Suppressor macrophage treated with lipopolysaccharide for 4 hours (primary cell): ENCODE measurements at regions not wholly inside any gene's neighbourhood (a gene's known extent, or its start where the extent isn't known, plus 50 kb on each side); places are given as distances from the start of the nearest gene placed in this dataset.

Experiments
- DNase-seq: peaks from one replicate; pipeline ENCODE4 v3.0.0-alpha.2; 2020

DNA sequence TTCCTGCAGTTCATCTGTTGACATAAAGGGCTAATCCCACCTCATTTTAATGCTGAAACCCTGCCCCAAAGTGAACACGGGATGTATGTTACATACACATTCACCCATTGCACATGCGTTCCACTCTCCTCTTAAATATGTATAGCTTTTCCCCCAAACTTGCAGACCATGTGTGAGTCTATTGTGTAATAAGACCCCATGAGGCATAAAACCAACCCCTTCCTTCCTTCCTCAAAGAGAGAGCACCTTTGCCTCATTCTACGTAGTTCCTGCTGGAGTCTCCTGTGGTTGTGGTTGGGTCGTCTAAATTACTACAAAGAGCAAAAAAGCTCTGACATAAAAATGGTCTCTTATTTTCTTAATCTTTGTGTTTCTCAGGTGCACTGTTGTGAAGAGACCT lies 345.7 kb upstream of the KLF6 start:
- peak; percentile 51 for DNase-seq

DNA sequence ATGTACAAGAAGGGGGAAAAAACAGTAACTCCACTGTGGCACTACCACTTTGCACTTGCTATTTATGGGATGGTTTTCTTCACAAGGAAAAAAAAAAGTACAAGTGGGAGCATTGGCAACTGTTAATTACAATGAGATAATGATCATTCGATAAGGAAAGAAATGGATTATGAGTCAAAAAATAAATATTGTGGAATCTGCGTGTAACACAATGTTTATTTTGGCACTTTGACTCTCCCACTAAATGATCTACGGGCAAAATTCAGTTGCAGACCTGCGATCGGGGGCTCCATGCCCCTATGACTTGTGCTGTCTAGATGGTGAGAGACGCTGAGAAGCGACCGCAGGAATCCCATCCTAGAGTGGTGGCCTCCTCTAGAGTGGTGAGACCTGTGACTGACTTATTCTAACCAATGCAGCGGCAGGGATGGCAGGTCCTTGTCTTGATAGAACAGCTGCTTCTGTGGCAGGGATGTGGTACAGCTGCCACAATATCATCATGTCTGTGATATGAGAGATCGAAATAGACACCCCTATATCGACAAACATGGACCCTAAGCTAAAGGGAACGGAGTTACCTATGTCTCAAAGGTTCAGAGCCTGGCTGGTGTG lies 345.0 kb upstream of the KLF6 start:
- no peak for DNase-seq

DNA sequence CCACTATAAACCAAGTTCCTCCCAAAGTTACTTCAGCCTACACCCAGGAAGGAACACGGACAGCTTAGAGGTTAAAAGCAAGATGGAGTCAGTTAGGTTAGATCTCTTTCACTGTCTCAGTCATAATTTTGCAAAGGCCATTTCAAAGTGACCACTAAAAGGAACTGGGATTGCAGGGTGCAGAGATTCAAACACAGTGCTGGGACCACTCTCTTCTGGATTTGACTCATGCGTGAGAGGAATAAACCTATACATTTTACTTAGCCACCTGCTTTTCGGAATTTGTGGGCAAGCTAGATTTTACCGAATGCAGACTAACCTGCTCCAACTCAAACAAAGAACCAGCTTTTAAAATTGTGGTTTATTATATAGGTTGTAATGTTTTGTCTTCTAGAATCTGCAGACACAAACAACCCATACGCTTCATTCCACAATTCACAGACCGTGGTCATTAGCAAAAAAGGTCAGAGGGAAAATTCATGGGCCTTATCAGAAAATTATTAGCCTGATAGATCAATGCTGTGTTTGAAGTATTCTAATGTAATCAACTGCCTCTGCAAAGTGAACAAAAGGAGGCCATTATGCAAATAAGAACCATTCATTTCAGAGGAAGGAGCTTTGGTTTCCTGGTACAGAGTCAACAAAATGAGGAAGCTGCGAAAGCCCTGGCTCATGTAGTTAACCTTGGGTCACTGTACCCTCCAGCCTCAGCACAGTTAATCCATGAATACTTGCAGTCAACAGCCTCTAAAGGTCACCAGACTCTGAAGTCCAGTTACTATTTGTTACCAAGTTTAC lies 342.7 kb upstream of the KLF6 start:
- DNase-seq = peak; percentile 94

DNA sequence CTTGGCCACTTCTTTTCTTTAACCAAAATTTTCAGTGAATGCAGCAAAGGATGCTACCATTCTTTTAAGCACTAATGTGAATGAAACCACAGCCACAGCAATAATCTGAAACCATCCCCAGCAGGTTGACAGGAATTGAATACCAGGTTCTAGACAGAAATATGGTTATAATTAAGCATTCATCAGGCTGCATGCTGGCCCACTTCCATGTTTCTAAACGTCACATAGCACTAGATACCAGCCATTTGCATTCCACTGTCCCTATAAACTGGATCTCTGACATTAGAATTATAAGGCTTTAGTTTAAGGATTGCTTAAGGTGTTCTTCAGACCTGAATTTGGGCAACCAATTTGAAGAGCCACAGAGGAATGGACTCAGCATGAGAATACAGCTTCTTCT lies 340.8 kb upstream of the KLF6 start:
- no peak for DNase-seq

DNA sequence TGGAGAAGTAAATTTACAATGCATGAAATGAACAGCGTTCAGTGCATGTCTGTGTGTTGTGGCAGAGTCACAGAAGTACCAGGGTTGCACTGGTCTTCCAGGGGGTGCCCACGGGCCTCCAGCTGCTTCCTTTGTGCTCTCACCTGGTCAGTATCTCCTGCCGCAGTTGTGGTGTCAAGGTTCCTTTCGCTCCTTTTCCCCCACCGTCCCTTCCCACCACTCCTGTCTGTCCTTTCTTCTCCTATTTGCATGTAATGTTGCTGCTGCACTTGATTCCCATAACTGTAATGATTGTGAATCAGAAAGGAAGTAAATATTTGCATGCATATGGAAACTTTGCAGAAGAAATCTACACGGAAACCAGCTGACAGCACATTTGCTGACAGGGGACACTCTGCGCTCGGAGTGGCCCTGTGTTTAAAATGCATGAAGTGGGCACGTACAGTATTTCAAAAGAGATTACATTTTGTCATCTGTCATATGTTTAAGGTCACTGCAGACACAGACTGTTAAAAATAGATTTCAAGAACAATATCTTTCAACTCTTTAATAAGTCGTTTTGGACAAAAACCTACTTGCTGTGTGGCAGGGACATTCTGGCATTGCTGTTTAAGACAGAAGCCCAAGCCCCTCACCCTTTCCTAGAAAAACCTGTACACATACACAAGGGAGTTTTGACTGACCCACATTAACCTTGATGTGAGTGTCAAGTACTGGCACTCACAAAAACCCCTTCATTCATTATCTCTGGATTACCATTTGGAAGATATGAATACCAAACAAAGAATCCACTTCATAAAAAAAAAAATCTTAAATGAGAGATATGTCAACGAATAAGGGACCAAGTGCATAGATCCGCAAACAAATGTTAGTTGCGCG lies 336.7 kb upstream of the KLF6 start:
- DNase-seq = peak; percentile 96

DNA sequence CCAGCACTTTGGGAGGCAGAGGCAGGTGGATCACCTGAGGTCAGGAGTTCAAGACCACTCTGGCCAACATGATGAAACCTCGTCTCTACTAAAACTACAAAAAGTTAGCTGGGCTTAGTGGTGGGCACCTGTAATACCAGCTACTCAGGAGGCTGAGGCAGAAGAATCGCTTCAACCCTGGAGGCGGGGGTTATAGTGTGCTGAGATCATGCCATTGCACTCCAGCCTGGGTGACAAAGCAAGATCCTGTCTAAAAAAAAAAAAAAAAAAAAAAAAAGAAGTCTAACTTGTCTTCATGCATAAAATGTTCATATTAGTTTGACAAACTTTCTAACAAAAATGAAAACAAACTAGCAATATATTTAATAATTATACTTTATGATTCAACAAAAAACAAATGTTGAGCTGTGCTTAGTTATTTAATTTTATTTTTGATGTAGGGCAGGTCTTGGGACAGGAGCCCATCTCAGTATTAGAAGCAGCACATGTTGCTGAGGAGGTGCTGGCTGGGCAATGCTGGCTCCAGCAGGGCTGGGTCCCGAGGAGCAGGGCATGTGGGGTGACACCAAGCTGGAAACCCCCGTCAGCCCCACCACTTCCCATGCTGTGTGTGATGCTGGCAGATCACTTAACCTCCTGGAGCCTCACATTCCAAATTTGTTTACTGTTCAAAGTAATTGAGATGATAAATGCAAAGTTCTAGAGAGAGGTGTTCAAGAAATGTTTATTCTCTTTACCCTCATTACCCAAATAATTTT lies 335.3 kb upstream of the KLF6 start:
- peak; percentile 95 for DNase-seq

DNA sequence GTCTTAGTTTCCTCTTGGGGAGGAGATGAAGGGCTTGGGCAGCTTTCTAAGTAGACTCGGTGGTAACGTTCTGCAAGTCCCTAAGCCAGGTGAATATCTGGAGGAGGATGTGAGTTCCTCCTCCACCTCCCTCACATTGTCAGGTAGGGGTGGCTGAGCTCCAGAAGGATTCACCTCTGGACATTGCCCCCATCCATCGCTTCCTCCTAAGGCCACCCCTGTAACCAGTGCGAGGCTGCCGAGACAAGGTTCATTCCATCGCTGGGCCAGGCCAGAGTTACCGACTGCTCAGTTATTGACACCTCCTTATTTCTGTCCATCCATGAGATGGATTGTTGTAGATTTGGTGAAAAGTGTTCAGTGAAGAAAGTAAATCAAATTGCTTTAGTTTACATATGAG lies 334.1 kb upstream of the KLF6 start:
- DNase-seq = no peak

- DNase-seq = no peak
Observed at GRCh38 chr10:4117604-4118003, 332.6 kb upstream of the KLF6 start.

DNA sequence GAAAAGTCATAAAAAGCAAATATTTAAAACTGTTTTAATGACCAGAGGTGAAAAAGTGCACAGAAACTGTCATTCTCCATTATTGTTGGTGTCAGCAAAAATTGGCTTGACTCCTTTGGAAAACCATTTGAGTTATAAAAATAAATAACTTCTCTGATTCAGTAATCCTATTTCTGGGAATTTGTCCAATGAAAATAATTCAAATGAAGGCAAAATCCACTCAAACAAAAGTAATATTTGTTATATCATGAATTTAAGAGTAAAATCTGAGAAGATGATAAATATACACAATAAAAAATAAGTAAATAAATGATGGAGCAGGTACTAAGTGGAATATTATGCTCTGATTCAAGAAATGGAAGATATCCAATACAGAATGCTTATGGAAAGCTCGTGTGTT lies 326.6 kb upstream of the KLF6 start:
- DNase-seq = no peak

DNA sequence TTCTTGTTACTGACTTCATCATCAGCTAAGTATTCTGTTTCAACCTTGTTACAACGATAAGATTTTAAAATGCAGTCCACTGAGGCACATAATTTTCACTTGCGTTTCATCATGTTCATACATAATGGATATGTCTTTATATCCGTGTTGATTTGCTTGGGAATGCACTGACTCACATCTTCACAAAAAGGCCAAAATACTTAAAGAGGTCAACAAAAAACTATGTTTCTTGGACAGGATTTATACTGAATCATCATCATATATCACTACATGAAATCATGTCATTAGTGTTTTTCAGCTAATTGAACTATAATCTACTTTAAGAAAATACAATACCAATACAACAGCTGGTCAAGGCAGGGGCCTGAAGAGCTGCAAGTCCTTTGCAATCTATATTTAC lies 324.5 kb upstream of the KLF6 start:
- no peak for DNase-seq

DNA sequence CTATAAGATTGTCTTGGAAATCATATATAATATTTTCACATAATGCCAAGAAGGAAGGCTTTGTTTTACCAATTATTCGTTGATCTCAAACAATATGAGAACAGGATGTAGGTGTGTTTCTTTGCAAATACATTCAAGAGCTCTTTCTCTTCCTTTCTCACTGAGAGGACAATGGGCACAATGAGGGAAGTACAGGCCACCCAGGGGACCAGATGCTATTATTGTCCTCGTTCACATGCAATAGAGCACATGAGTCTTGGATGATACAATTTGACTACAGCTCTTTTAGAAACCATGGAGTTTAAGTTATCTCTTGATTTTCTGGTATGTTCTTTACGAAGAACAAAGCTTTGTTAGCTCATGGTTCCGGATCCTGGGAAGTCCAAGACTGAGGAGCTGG lies 323.7 kb upstream of the KLF6 start:
- no peak for DNase-seq

GRCh38 chr10:4107285-4107851 lies 322.4 kb upstream of the KLF6 start:
- peak; percentile 76 for DNase-seq

DNA sequence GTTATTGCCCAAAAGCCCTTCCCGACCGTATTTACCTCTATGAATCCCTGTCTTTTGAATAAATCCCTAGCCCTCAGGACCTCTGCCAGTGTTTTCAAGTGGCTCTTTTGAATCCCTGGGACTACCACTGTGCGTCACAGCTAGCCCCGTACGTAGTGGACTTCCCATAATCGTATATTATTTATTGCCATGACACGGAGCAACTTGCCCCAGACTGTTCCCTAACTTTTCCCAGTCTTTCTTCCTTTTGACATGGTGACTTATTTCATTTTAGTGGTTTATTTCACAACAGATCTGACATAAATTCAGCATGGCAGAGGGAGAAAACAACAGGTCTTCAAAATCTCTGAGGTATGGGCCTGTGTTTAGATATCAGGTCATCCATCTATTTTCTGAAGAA lies 318.6 kb upstream of the KLF6 start:
- no peak for DNase-seq

DNA sequence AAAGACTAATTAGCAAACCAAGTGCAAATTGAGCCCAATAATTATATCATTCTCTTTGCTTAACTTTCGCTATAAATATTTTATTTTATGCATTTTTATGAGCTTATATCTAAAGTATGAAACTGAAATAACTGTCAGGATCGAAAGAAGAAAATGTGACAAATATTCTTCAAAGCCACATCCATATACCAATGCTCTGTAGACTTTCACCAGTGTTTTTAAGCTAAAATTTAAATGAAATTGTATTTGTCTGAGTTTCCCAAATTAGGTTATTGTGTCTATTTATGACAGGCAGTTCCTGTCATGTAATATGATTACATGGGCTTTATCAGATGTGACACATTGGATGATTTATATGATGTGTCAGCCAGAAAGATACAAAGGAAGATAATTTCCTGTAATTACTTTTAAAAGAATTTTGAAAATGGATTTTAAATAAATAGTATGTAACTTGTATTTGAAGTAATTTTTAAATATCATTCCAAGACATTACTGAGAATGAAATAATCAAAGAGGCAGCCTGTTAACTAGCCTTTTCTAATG lies 317.9 kb upstream of the KLF6 start:
- DNase-seq = no peak

- DNase-seq = no peak
Observed at GRCh38 chr10:4101918-4102654, 317.1 kb upstream of the KLF6 start.

- DNase-seq = no peak
Observed at GRCh38 chr10:4100380-4100779, 315.4 kb upstream of the KLF6 start.

GRCh38 chr10:4099202-4099601 lies 314.2 kb upstream of the KLF6 start:
- DNase-seq = no peak

DNA sequence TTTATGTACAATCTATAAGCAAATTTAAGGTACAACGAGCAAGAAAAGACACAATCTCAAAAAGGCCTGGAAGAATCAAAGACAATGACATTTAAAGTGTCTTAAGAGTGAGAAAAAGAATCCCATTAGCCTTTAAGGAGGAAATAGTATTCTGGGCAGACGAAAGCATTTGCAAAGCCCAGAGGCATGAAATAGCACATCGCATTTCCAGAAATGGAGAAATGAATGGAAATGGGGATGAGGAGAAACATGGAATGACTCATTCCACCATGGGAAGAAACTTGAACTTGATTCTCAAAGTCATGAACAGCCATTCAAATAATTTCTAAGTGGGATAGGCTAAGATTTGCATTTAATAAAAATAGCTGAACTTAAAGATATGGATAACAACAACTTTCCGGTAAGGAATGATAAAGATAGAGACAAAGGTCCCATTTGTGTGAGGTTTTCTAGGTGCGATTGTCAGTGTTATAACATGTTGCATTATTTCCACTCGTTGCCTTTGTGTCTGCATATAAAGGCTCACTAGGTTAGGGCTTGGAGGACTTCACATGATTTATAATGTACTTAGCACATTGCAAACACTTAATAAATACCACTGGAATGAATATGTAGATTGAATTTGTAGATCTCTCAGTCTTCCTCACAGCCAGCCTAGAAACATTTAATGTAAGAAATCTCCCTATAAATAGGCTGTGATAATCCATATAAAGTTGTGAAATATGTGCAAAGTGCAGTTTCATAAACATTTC lies 310.3 kb upstream of the KLF6 start:
- no peak for DNase-seq

DNA sequence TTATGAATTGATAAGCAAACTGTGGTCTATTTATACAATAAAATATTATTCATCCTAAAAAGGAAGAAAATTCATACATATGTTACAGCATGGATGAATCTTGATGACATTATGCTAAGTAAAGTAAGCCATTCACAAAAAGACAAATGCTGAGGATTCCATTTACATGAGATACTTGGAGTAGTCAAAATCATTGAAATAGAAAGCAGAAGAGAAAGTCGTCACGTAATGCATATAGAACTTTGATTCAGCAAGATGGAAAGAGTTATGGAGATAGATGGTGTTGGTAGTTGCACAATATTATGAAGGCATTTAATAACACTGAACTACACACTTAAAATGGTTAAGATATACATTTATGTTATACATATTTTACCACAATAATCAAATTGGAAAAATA lies 309.7 kb upstream of the KLF6 start:
- peak; percentile 75 for DNase-seq

DNA sequence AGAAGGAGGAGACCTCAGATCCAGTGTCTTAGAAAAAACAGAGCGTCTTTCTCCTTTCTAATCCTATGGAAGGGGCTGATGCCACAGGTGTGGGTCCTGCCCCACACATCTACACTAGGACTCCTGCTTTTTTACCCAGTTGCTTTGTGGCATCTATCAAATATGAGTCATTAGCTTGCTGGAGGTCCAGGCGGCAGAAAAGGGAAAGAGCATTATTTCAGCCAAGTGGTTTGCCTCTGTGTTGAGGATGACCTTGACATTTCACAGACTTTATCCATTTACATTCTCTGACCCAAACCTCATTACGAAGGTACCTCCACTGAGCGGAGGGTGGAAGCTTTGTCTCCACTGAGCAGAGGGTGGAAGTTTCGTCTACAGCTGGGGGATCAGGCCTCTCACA lies 308.4 kb upstream of the KLF6 start:
- no peak for DNase-seq
